Cardiac fibroblast (primary cell): ENCODE measurements at regions not wholly inside any gene's neighbourhood (a gene's known extent, or its start where the extent isn't known, plus 50 kb on each side); places are given as distances from the start of the nearest gene placed in this dataset.

Experiments used
- DNase-seq, 2 donors: peaks; one replicate each; pipeline versions ENCODE4 v3.0.0 to v3.0.0-alpha.2; 2010; ENCODE audit warnings: low read depth in 2 of 2
- H3K4me3 ChIP-seq, 2 donors: replicated peaks in 1 of 2; 1 replicate in 1 of 2; 2 replicates in 1 of 2; pipeline ENCODE4 v1.5.1; 2011; ENCODE audit warnings: low read depth in 2 of 2, low read length in 2 of 2, mild to moderate bottlenecking in 2 of 2, moderate library complexity in 1 of 2
- CTCF ChIP-seq: IDR thresholded peaks from one replicate; pipeline ENCODE4 v1.5.1; 2011; ENCODE audit warnings: low read depth, mild to moderate bottlenecking, low read length, inconsistent platforms

GRCh38 chr6:47135772-47136171 is 93.6 kb upstream of the ADGRF1 start:
- peak; percentile 88 to 92 for DNase-seq
- H3K4me3 ChIP-seq, result no peak overlapping the region
- no peak for TF ChIP-seq CTCF

- H3K4me3 ChIP-seq, result no peak overlapping the region
- peak; percentile 93 to 94 for DNase-seq
- TF ChIP-seq CTCF, result no peak
Observed at GRCh38 chr6:47134476-47135189, 92.5 kb upstream of the ADGRF1 start.

GRCh38 chr6:47133230-47134000 is 91.3 kb upstream of the ADGRF1 start:
- DNase-seq, result no peak
- no peak for TF ChIP-seq CTCF
- H3K4me3 ChIP-seq, result no peak overlapping the region

- no peak for DNase-seq
- no peak for TF ChIP-seq CTCF
- H3K4me3 ChIP-seq, result no peak overlapping the region
Observed at GRCh38 chr6:47132724-47133123, 90.6 kb upstream of the ADGRF1 start.

GRCh38 chr6:47131773-47132172 is 89.6 kb upstream of the ADGRF1 start:
- peak in 1 of 2 donors; percentile 43 for DNase-seq
- H3K4me3 ChIP-seq, result no peak overlapping the region
- no peak for TF ChIP-seq CTCF

GRCh38 chr6:47130086-47130485 is 88.0 kb upstream of the ADGRF1 start:
- no peak for DNase-seq
- TF ChIP-seq CTCF, result no peak
- H3K4me3 ChIP-seq, result no peak overlapping the region

GRCh38 chr6:47129129-47129528 is 87.0 kb upstream of the ADGRF1 start:
- no peak overlapping the region for H3K4me3 ChIP-seq
- no peak for DNase-seq
- no peak for TF ChIP-seq CTCF
